ENCODE measurements at regions not wholly inside any gene's neighbourhood (a gene's known extent, or its start where the extent isn't known, plus 50 kb on each side); places are given as distances from the start of the nearest gene placed in this dataset.

GRCh38 chr2:37864217-37864616 is 60.9 kb upstream of the RMDN2 start:
- WGBS (ENCODE audit: insufficient coverage, low coverage, low lambda C conversion rate, missing lambda C conversion rate) = 70% methylated on average over 2 of the region's 2 CpGs
- DNase-seq = no peak
- no peak for ATAC-seq
- H3K9me3 ChIP-seq = no peaks in the 10 kb centered on the region
- intact Hi-C loops (cut with DNase I) = no loop called here
- no peaks in the 10 kb centered on the region for H3K27me3 ChIP-seq
- TF ChIP-seq POLR2A (IDR thresholded peaks at IDR 0.05) (no peak), CTCF (IDR thresholded peaks at IDR 0.05) (no peak)
- H3K4me3 ChIP-seq = no peak overlapping the region
- H3K4me1 ChIP-seq = no peaks in the 10 kb centered on the region
- H3K27ac ChIP-seq = no peak overlapping the region
- H3K36me3 ChIP-seq = no peaks in the 10 kb centered on the region

- Histone ChIP-seq H3K27me3 (no peaks in the 10 kb centered on the region), H3K9me3 (no peaks in the 10 kb centered on the region), H3K27ac (no peak overlapping the region), H3K4me1 (no peaks in the 10 kb centered on the region), H3K36me3 (no peaks in the 10 kb centered on the region), H3K4me3 (no peak overlapping the region)
- ATAC-seq (no peak), DNase-seq (no peak)
- TF ChIP-seq CTCF (IDR thresholded peaks at IDR 0.05) = no peak
- intact Hi-C loops (cut with DNase I) = no loop called here
- WGBS (ENCODE audit: insufficient coverage, low coverage, low lambda C conversion rate, missing lambda C conversion rate) = 92% methylated on average over 3 of the region's 5 CpGs
Measured at GRCh38 chr2:37865640-37866039, 59.4 kb upstream of the RMDN2 start.

- no peaks in the 10 kb centered on the region for H3K9me3 ChIP-seq
- no peak for TF ChIP-seq CTCF (IDR thresholded peaks at IDR 0.05)
- no peak for TF ChIP-seq POLR2A (IDR thresholded peaks at IDR 0.05)
- 27% methylated on average over 5 of the region's 5 CpGs for WGBS (ENCODE audit: insufficient coverage, low coverage, low lambda C conversion rate, missing lambda C conversion rate)
- no peak for DNase-seq
- no peak overlapping the region for H3K27ac ChIP-seq
- no peaks in the 10 kb centered on the region for H3K36me3 ChIP-seq
- no peak overlapping the region for H3K4me3 ChIP-seq
- intact Hi-C loops (cut with DNase I) = no loop called here
- peak in 3 of 4 donors; percentile 23 to 74 (median 48) for ATAC-seq
- no peaks in the 10 kb centered on the region for H3K4me1 ChIP-seq
- H3K27me3 ChIP-seq = no peaks in the 10 kb centered on the region
Measured at GRCh38 chr2:37866171-37866934, 58.7 kb upstream of the RMDN2 start.

DNA sequence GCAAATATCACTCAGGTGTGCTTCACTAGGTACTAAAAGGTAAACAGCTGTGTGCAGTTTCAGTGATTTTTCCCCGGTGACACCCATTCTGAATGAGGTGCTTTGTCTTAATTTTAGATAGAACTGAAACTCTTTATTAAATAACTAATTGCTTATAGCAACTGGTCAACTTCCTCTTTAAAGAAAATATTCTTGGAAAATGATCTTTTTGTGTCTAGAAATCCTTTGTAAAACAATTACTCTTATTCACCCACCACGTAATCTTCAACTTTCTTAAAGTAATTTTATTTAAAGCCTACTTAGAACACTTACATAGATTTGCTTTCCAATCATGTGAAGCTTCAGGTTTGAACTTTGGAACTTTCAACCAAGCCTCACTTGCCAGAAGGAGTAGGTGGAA is 57.9 kb upstream of the RMDN2 start:
- Histone ChIP-seq H3K4me3 (no peak overlapping the region), H3K9me3 (no peaks in the 10 kb centered on the region), H3K4me1 (no peaks in the 10 kb centered on the region), H3K27me3 (no peaks in the 10 kb centered on the region), H3K27ac (no peak overlapping the region), H3K36me3 (no peaks in the 10 kb centered on the region)
- WGBS (ENCODE audit: insufficient coverage, low coverage, low lambda C conversion rate, missing lambda C conversion rate) = 52% methylated on average over 2 of the region's 2 CpGs
- no peak for DNase-seq
- no peak for TF ChIP-seq POLR2A (IDR thresholded peaks at IDR 0.05)
- TF ChIP-seq CTCF (IDR thresholded peaks at IDR 0.05) = no peak
- ATAC-seq = no peak
- intact Hi-C loops (cut with DNase I) = no loop called here
